K562 (cell line): ENCODE measurements at regions not wholly inside any gene's neighbourhood (a gene's known extent, or its start where the extent isn't known, plus 50 kb on each side); places are given as distances from the start of the nearest gene placed in this dataset.

Experiments used
- ATAC-seq: fragments of 200-7000 bp; cut with Tn5 transposase; 3 replicates; pipeline ENCODE4 v1.9.1; 2020; ENCODE audit warnings: moderate library complexity
- BruUV-seq: library from RNA; stranded (reverse); fragments of 400-500 nt; replicated peaks from 2 replicates; lab custom pipeline; 2021; lab: Mats Ljungman, UMichigan
- CTCF ChIA-PET: fragments of 300-600 bp; formaldehyde crosslinking; extraction: SDS; loops from one replicate; lab custom pipeline; 2021; ENCODE audit warnings: low intra/inter-chr PET ratio; lab: Yijun Ruan, JAX
- POLR2A ChIA-PET: fragments of 300-600, 350-650 bp; sonication (Branson Sonifier 250); formaldehyde crosslinking; extraction: SDS; loops from one replicate; lab custom pipeline; 2021; ENCODE audit warnings: antibody characterized with exemption, inconsistent platforms; lab: Yijun Ruan, JAX
- DNase-seq, 4 experiments: peaks; one replicate each; pipeline versions ENCODE4 v3.0.0 to v3.0.0-alpha.2; 2011 to 2018; ENCODE audit warnings: low spot score in 3 of 4, mixed read lengths in 3 of 4; ENCODE audit errors: extremely low read depth in 1 of 4
- FAIRE-seq: peaks from 2 replicates; lab custom pipeline; 2011; peaks lifted over from hg19 to GRCh38; lab: Jason Lieb, UNC
- H2AFZ ChIP-seq: 2 replicates; pipeline ENCODE4 v1.6.0; 2011; ENCODE audit warnings: low read depth, low read length, control low read depth, inconsistent platforms
- H3K27ac ChIP-seq: fragments of 200-600 bp; 3 replicates; pipeline ENCODE4 v1.8.0; 2011; ENCODE audit warnings: low read depth, mild to moderate bottlenecking, control low read depth, inconsistent platforms, low read length, moderate library complexity, mixed read lengths; ENCODE audit errors: extremely low read depth
- H3K27me3 ChIP-seq, 2 experiments: fragments of 300-600 bp in 1 of 2; 2 replicates in 1 of 2; 3 replicates in 1 of 2; pipeline versions ENCODE4 v1.6.0 to v1.8.0; 2011; ENCODE audit warnings: inconsistent platforms in 2 of 2, low read length in 2 of 2, mild to moderate bottlenecking in 1 of 2, mixed read lengths in 1 of 2, moderate library complexity in 1 of 2; ENCODE audit not compliant: control insufficient read depth in 2 of 2, insufficient read depth in 2 of 2
- H3K36me3 ChIP-seq: fragments of 300-600 bp; 3 replicates; pipeline ENCODE4 v1.8.0; 2011; ENCODE audit warnings: mild to moderate bottlenecking, low read length, inconsistent platforms; ENCODE audit not compliant: control insufficient read depth, insufficient read depth
- H3K4me1 ChIP-seq, 2 experiments: fragments of 200-600 bp in 1 of 2; replicated peaks in 1 of 2; 2 replicates in 1 of 2; 3 replicates in 1 of 2; pipeline versions ENCODE4 v1.5.1 to v1.8.0; 2011; ENCODE audit warnings: inconsistent platforms in 2 of 2, low read length in 2 of 2, mild to moderate bottlenecking in 1 of 2, mixed read lengths in 1 of 2, moderate library complexity in 1 of 2; ENCODE audit not compliant: control insufficient read depth in 2 of 2, insufficient read depth in 2 of 2
- H3K4me2 ChIP-seq: 2 replicates; pipeline ENCODE4 v1.6.1; 2011; ENCODE audit warnings: low read length, control low read depth, inconsistent platforms, mixed read lengths; ENCODE audit not compliant: insufficient read depth
- H3K4me3 ChIP-seq: fragments of 200-600 bp; sonication (generic), shearing (Covaris generic); 2 replicates; pipeline ENCODE4 v1.5.1; 2016; ENCODE audit warnings: control low read depth, inconsistent platforms
- H3K79me2 ChIP-seq: fragments of 200-600 bp; 3 replicates; pipeline ENCODE4 v1.8.0; 2011; ENCODE audit warnings: low read length, inconsistent platforms; ENCODE audit not compliant: control insufficient read depth, insufficient read depth
- H3K9ac ChIP-seq, 2 experiments: 2 replicates each; pipeline versions ENCODE4 v1.6.0 to v1.6.1; 2011; ENCODE audit warnings: low read depth in 2 of 2, low read length in 2 of 2, control low read depth in 1 of 2, inconsistent platforms in 1 of 2, mild to moderate bottlenecking in 1 of 2, mixed read lengths in 1 of 2; ENCODE audit not compliant: insufficient read depth in 1 of 2
- H3K9me1 ChIP-seq: one replicate; pipeline ENCODE4 v1.6.0; 2011; ENCODE audit warnings: inconsistent platforms, mild to moderate bottlenecking, low read length, moderate library complexity; ENCODE audit not compliant: control insufficient read depth, insufficient read depth
- H3K9me3 ChIP-seq: replicated peaks from 2 replicates; pipeline ENCODE4 v1.5.1; 2011; ENCODE audit warnings: low read depth, low read length, inconsistent platforms; ENCODE audit not compliant: control insufficient read depth, insufficient read depth
- H4K20me1 ChIP-seq: replicated peaks from 2 replicates; pipeline ENCODE4 v1.6.1; 2011; ENCODE audit warnings: low read length, inconsistent platforms, mixed read lengths; ENCODE audit not compliant: control insufficient read depth, insufficient read depth
- ETV1 ChIP-seq: fragments of 450-650 bp; conservative IDR thresholded peaks from 2 replicates; pipeline ENCODE4 v1.6.1; 2016; ENCODE audit warnings: missing genetic modification characterization, control low read depth, low read depth, missing compliant biosample characterization
- GABPB1 ChIP-seq: sonication (generic); formaldehyde crosslinking; IDR thresholded peaks from 2 replicates; pipeline ENCODE4 v1.8.0; 2022; ENCODE audit warnings: mild to moderate bottlenecking, missing genetic modification reagents
- NCOA6 ChIP-seq: fragments of 450-650 bp; IDR thresholded peaks from 2 replicates; pipeline ENCODE4 v1.6.1; 2017; ENCODE audit warnings: mild to moderate bottlenecking
- NFE2 ChIP-seq: IDR thresholded peaks from 2 replicates; pipeline ENCODE4 v1.6.1; 2014; ENCODE audit warnings: antibody characterized with exemption, low read depth
- POLR2A ChIP-seq: fragments of 450-650 bp; conservative IDR thresholded peaks from 2 replicates; pipeline ENCODE4 v1.6.1; 2016
- RBM25 ChIP-seq: fragments of 200-400 bp; formaldehyde crosslinking; IDR thresholded peaks from 2 replicates; pipeline ENCODE4 v1.6.1; 2018; ENCODE audit warnings: low read length, low read depth, moderate library complexity; ENCODE audit not compliant: severe bottlenecking
- RFX1 ChIP-seq: fragments of 450-650 bp; IDR thresholded peaks from 2 replicates; pipeline ENCODE4 v1.6.1; 2016; ENCODE audit warnings: mild to moderate bottlenecking, moderate library complexity
- SRSF7 ChIP-seq: fragments of 200-400 bp; formaldehyde crosslinking; optimal IDR thresholded peaks from 2 replicates; pipeline ENCODE3; 2017; ENCODE audit warnings: mild to moderate bottlenecking, low read depth, low read length
- WGBS: fragments of 100-300 bp; shearing (Covaris generic); methylation state at CpG from one replicate; pipeline ENCODE4 v1.1.6; 2016; ENCODE audit warnings: low coverage, mixed read lengths; ENCODE audit not compliant: insufficient coverage; ENCODE audit errors: missing lambda C conversion rate; 5-methylcytosine and 5-hydroxymethylcytosine counted together
- in situ Hi-C: fragments of 300-500 bp; cut with MboI; formaldehyde crosslinking; loops from 4 replicates; pipeline ENCODE4 v1.15.0; 2018; ENCODE audit warnings: inconsistent platforms, mixed read lengths
- intact Hi-C: fragments of 100-400 bp; cut with micrococcal nuclease; formaldehyde crosslinking; loops from 2 replicates; pipeline ENCODE4 v1.14.2; 2022
- TF ChIP-seq, protein P1 (sequence below): fragments of 450-650 bp; formaldehyde crosslinking; IDR thresholded peaks from 2 replicates; pipeline ENCODE4 v1.4.0; 2020; ENCODE audit warnings: mild to moderate bottlenecking, mixed read lengths
- TF ChIP-seq, protein P2 (sequence below): fragments of 450-650 bp; IDR thresholded peaks from 2 replicates; pipeline ENCODE4 v1.7.0; 2016; ENCODE audit warnings: borderline replicate concordance

DNA sequence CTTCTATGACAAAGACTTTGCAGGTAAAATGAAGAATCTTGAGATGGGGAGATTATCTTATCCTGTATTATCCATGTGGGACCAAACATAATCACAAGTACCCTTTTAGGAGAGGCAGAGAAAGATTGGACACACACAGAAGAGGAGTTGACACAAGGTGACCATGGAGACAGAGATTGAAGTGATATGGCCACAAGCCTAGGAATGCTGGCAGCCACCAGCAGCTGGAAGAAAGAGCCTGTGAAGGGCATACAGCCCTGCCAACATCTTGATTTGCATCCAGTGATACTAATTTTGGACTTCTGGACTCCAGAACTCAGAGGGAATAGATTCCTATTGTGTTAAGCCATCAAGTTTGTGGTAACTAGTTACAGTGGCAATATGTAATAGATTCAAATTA, 78.1 kb downstream of the RPS29 start:
- H3K36me3 ChIP-seq, result no peaks in the 10 kb centered on the region
- CTCF ChIA-PET, result no interaction called here
- BruUV-seq, result no TSS peak
- in situ Hi-C loops (no loop called here), intact Hi-C loops (no loop called here)
- H4K20me1 ChIP-seq, result no peaks in the 10 kb centered on the region
- POLR2A ChIA-PET, result no interaction called here
- no peak overlapping the region for H3K27ac ChIP-seq
- no peak for ATAC-seq
- no peak overlapping the region for H3K9ac ChIP-seq
- H3K9me1 ChIP-seq, result no peaks in the 10 kb centered on the region
- TF ChIP-seq NFE2 (no peak), RFX1 (peak; percentile 25; the same call in 1 of the 2 replicates)
- no peak overlapping the region for H3K4me2 ChIP-seq
- no peaks in the 10 kb centered on the region for H3K4me1 ChIP-seq
- FAIRE-seq, result no peak
- no peaks in the 10 kb centered on the region for H3K27me3 ChIP-seq
- H2AFZ ChIP-seq, result no peak overlapping the region
- no peaks in the 10 kb centered on the region for H3K9me3 ChIP-seq
- DNase-seq, result no peak
- H3K4me3 ChIP-seq, result no peak overlapping the region
- H3K79me2 ChIP-seq, result no peaks in the 10 kb centered on the region

DNA sequence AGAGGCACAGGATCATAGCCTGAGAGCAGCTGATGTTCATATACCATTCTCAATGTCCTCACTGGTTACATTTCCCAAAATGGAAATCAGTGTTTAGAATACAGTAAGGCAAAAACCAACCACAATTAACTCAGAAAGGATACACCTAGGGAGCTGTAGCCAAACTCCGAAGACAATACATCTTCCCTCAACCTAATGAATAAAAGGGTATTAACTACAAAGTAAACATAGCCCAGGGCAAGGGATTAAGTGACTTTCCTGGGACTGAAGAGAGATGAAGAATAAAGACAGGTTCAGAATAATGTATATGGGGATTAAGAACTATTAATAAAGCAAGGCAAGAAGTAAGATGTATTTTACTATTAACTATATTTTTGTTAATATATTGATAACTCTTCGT, 79.5 kb downstream of the RPS29 start:
- H3K9ac ChIP-seq, result no peak overlapping the region
- WGBS, result 0% methylated on average over 2 of the region's 2 CpGs
- no peaks in the 10 kb centered on the region for H3K9me3 ChIP-seq
- POLR2A ChIA-PET, result no interaction called here
- no peaks in the 10 kb centered on the region for H3K36me3 ChIP-seq
- no TSS peak for BruUV-seq
- CTCF ChIA-PET, result no interaction called here
- no peak for DNase-seq
- in situ Hi-C loops, result no loop called here
- intact Hi-C loops, result no loop called here
- no peak overlapping the region for H2AFZ ChIP-seq
- H3K27ac ChIP-seq, result no peak overlapping the region
- no peaks in the 10 kb centered on the region for H3K79me2 ChIP-seq
- no peaks in the 10 kb centered on the region for H3K4me1 ChIP-seq
- ATAC-seq, result no peak
- no peak for FAIRE-seq
- H3K4me2 ChIP-seq, result no peak overlapping the region
- H3K9me1 ChIP-seq, result no peaks in the 10 kb centered on the region
- H4K20me1 ChIP-seq, result no peaks in the 10 kb centered on the region
- no peaks in the 10 kb centered on the region for H3K27me3 ChIP-seq
- no peak overlapping the region for H3K4me3 ChIP-seq
- TF ChIP-seq, protein P1, sequence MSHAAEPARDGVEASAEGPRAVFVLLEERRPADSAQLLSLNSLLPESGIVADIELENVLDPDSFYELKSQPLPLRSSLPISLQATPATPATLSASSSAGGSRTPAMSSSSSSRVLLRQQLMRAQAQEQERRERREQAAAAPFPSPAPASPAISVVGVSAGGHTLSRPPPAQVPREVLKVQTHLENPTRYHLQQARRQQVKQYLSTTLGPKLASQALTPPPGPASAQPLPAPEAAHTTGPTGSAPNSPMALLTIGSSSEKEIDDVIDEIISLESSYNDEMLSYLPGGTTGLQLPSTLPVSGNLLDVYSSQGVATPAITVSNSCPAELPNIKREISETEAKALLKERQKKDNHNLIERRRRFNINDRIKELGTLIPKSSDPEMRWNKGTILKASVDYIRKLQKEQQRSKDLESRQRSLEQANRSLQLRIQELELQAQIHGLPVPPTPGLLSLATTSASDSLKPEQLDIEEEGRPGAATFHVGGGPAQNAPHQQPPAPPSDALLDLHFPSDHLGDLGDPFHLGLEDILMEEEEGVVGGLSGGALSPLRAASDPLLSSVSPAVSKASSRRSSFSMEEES (CRISPR knock-in tag), result no peak
- TF ChIP-seq, protein P2, sequence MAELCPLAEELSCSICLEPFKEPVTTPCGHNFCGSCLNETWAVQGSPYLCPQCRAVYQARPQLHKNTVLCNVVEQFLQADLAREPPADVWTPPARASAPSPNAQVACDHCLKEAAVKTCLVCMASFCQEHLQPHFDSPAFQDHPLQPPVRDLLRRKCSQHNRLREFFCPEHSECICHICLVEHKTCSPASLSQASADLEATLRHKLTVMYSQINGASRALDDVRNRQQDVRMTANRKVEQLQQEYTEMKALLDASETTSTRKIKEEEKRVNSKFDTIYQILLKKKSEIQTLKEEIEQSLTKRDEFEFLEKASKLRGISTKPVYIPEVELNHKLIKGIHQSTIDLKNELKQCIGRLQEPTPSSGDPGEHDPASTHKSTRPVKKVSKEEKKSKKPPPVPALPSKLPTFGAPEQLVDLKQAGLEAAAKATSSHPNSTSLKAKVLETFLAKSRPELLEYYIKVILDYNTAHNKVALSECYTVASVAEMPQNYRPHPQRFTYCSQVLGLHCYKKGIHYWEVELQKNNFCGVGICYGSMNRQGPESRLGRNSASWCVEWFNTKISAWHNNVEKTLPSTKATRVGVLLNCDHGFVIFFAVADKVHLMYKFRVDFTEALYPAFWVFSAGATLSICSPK, result no peak
- no peak for TF ChIP-seq RBM25
- TF ChIP-seq ETV1 (tag), result no peak
- TF ChIP-seq SRSF7, result no peak
- TF ChIP-seq GABPB1 (CRISPR knock-in tag), result no peak
- no peak for TF ChIP-seq NCOA6
- TF ChIP-seq POLR2A, result no peak
